CMK (cell line): ENCODE measurements at regions not wholly inside any gene's neighbourhood (a gene's known extent, or its start where the extent isn't known, plus 50 kb on each side); places are given as distances from the start of the nearest gene placed in this dataset.
"Not testable (repeated sequence)": the region's sequence is repeated elsewhere in the genome, so short reads cannot be mapped to it uniquely, and the experiment has no call there.

ENCODE experiments used
- DNase-seq: peaks from one replicate; pipeline ENCODE4 v3.0.0-alpha.2; 2010; ENCODE audit warnings: low read depth

DNA sequence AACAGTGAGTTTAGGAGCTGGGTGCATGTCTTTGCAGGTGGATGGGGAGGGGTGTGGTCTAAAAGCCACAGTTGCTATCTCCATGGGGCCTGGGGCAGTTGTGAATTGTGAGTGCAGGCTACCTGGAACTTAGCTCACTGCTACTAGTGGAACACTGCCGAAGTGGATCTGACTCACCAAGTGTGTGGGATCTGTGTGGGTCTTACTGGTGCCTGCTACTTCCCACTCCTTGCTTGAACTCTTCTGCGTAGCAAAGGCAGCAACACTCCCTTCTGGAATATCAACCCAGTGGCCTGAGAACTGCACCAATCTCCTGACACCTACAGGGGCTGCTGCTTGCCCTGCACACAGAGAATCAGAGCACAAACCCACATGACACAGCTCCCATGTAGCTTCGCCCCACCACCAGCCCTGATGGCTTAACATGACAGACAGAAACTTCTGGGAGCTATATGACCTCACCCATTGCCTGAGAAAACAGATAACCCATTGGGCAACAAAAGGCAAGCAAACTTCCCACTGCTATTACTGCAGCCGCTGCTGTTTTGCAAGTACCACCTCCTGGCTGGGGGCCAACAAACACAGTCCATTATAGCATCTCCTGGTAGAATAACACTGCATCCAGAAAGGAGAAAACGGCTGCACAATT is 455.1 kb upstream of the DDX18 start:
- no peak for DNase-seq

DNA sequence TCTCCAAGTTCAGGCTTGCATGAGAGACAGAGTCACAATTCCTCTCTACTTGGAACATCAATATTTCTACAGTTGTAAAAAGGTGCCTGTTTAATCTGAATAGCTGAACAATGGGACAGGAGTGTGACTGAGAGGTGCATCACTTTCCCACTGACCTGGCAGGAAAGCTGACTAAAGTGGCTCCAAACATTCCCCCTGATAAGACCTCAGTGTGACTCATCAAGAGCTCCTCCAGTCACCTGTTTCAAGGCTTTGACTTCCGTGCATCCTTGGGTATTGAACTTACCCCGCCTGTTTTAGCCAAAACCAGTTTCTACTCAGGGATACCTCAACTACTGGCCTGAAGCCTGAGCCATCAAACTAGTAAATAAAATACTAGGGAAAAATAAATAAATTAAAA is 453.9 kb upstream of the DDX18 start:
- DNase-seq, result no peak

DNA sequence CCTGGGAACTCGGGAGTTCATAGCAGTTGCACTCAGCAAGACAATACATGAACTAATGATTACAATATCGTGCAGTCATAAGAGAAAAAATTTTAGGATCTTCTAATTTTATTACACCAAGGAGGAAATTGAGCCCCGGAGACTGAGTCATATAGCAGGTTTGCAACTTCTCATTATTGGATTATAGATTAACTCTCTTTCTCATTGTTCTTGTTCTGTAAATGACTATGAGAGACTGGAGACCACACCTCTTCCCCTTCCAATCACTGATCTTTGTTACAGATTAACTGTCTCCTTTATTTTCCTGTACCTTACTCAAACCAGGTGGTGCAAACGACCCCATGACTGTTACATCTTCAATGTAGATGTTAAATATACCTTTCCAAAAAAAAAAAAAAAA is 435.8 kb upstream of the DDX18 start:
- no peak for DNase-seq

DNA sequence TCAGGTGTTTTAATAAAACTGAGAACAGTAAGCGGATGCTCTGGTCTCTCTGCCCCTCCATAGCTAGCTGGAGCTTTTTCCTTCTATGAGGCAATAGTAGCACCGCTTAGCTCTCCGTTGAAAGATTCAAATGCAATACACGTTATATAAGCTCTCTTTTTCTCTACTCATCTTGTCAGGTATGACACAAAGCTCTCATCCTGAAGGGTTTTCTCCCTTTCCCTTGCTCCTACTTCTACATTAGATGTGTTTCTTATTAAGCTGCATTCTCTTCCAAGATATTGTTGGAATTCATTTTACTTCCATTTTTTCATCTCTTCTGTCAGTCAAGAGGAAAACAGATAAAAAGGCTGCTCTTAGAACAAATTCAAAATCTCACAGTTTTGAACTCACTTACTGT is 434.6 kb upstream of the DDX18 start:
- DNase-seq, result no peak

DNA sequence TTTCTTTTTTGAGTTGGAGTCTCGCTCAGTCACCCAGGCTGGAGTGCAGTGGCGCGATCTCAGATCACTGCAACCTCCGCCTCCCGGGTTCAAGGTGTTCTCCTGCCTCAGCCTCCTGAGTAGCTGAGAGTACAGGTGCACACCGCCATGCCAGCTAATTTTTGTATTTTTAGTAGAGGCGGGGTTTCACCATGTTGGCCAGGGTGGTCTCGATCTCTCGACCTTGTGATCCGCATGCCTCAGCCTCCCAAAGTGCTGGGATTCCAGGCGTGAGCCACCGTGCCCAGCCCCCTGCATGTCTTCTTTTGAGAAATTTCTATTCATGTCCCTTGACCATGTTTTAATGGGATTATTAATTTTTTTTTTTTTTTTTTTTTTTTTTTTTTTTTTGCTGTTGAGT is 430.5 kb upstream of the DDX18 start:
- not testable (repeated sequence) for DNase-seq

DNA sequence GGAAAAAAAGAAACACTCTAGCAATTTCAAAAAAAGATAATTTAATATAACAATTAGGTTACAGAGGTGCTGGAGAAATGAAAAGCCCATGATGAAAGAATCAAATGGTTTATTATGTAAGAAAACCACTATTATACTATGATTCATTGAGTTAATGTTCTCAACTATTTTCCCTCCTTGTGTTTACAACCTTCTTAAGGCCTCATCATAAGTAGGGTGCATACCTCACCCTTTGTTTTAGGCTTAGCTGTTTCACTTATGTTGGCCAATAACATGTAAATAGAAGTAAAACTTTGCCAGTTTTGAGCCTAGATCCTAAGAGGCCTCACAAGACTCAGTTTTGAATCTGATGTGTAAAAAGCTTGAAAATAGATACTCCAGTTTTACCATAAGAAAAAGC is 418.3 kb upstream of the DDX18 start:
- no peak for DNase-seq

DNA sequence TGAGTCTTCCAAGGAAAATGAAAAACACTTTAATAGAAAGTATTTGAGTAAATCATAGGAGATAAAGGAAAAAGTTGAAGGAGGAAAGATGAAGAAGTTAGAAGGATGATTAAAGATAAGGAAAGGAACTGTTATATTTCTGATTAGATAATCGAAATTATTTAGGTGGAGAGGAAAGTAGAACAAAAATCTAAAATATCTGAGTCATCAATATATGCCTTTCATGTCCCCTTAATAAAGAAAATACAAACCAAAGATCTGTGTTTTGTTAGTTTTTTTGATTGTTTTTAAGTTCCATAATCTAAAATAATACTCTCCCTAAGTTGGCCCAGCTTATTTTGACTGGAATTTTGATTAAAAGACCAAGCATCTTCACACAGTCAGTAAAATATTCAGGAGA is 412.9 kb upstream of the DDX18 start:
- DNase-seq, result no peak

DNA sequence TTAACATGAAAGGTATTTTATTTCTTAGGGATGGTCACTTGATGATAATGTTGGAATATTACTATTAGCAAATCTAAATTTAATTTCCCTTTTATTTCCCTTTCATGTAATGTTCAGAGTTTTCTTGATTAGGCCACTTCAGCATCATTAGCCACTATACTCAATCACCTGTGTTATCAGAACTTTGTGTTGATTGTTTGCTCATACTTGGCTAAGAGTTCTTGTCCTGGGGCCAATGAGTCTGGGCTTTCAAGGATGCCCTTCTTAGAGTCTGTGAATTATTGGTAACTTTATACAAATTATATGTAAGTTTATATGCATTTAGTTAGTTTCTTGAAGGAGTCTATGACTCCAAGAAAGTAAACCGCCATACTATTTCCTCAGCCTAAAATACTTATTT is 408.0 kb upstream of the DDX18 start:
- DNase-seq, result no peak

DNA sequence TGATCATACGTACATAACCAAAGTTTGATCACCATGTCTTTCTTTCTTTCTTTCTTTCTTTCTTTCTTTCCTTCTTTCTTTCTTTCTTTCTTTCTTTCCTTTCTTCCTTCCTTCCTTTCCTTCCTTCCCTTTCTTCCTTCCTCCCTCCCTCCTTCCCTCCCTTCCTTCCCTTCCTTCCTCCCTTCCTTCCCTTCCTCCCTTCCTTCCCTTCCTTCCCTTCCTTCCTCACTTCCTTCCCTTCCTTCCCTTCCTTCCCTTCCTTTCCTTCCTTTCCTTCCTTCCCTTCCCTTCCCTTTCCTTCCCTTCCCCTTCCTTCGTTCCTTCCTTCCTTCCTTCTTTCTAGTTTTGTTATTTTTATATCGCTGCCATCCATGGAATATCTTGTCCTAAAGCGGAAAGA is 406.7 kb upstream of the DDX18 start:
- DNase-seq, result no peak

DNA sequence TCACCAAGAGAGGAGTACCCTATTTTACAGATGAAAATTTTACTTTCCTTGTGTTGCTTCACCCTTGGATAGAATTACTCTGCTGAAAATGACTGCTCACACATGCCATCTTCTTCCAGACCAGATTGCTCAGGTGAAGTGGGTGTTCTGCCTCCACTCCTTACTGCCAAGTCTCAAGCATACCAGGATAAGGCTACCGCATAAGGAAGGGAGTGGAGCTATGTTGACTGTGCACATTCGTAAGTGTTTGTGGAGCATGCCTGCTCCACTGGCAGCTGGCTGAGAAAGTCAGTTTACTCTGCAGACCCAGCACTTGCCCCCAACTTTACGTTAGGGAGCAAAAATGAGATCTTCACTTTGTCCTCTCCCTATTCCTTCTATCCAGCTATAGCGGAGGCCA is 405.0 kb upstream of the DDX18 start:
- DNase-seq, result no peak

DNA sequence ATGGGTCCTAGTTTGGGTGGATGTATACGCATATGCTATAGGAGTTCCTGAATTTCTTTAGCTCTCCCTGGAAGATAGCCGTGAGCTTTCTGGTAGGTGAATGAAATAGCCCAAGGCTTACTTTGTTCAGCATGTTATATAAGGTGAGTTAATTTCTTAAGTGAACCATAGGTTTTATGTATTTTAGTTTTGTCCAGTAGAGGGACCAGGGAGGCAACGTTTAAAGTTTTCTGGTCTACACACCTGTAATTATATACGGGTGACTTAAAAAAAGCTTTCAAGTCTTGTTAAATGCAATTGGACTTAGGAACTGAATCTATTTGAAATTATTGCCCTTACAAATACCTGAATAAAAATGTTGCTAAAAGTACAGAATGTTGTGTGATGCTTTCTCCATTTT is 402.5 kb upstream of the DDX18 start:
- DNase-seq, result no peak

DNA sequence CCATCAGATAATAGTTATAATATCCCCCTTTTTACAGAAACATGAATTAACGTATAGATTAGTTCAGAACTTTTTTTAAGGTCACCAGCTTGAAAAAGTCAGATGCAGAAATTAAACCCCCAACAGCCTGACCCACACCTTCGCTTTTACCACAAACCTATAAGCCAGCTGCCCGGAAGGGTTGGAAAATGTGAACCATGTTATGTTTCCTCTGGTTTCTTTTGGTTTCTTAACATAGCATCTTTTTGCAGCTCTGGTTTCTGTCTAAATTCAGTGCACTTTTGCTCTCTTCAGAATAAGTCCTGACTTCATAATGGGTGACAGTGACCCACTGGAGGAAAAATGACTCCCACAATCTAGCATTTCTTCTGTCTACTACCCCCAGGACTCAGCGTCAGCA is 381.7 kb upstream of the DDX18 start:
- no peak for DNase-seq

DNA sequence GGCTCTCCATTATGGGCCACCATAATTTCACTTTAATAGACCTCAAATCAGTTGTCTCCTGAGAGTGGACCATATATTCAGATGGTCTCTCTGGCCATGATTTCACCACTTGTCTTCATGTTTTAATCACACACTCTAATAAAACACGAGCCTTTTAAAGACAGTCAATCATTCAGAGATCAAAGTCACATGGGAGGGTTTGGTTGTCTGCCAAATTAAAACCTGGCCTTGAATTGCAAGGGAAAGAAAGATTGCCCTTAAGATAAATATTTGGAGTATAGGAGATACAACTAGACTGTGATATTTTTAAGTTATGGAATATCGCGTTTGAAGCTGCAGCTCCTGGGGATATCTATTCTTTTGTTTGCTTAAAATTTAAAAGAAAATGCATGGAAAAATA is 377.8 kb upstream of the DDX18 start:
- no peak for DNase-seq

DNA sequence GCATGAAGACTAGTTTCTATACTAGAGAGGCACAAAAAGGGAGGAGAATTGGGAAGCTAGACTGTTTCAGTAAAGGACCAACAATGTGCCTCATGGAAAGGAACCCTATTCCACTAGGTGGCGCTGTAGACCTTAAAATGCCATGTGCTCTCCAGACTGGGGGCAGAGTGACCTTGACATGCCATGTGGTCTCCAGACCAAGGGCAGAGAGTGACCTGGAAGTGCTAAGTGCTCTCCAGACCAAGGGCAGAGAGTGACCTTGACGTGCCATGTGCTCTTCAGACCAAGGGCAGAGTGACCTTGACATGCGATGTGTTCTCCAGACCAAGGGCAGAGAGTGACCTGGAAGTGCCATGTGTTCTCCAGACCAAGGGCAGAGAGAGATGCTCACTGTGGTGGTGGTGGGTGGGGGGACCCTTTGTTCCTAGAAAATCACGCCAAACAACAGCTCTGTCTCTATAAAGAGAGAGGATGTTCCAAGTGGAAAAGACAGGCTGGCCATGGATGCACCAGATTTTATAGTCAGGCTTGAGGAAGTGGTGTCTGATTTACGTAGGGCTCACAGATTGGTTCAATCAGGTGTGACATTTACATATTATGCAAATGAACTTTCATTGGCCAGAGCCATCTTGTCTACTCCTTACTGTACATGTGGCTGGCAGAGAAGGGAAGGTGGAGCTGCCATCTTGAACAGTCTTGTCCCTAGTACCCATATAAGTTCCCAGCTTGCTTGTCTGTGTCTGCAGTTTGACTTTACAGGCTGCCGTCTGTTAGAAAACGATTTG is 344.0 kb upstream of the DDX18 start:
- peak; percentile 18 for DNase-seq

DNA sequence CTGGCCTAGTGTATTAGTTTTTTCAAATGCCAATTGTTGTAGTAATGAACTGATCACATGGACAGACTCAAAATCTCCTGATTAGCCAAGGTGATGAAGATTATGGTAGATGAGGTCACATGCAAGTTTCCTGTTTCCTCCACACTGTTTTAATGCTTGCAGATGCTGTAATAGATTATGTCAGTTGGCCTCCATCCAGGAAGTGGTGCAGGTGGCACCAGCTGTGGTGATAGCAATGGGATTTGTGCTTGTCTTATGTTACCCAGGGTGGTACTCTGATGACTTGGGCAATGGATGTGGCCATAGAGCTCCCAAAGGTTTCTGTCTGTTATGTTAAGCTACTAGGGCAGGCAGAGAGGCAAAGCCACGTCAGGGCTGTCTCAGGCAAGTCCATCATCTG is 332.9 kb upstream of the DDX18 start:
- DNase-seq, result no peak

DNA sequence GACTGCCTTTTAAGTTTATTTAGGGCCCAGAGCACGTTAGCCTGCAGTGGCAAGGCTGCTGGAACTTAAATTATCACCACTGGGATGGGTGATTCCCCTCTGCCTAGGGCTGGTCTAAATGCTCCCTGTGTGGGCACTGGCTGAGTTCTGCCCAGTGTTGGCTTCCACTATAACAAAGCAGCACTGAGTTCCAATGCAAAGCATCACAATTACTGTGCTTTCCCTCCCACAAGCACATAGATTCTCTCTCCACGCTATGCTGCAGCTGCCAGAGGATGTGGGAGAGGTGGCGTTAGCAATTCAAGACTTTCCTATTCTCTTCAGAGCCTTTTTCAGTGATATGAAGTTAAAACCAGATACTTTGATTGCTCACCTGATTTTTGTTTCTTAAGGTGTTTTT is 328.9 kb upstream of the DDX18 start:
- no peak for DNase-seq

DNA sequence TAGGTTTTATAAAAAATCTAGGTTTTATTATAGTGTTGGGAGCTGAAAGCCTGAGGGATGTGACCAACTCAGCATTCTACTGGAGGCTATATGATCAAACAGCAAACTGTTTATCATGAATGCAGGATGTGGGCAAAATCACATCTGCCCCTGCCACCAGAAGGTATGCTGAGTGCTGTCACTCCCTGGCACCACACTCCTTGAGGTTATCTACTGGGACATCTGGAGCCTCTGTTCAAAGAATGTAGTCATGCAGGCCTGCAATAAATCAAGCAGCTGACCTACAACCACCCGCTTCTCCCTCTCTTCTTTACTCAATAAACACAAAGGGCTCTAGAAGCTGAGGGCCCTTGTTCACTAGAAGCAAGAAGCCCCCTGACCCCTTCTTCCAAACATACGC is 328.4 kb upstream of the DDX18 start:
- no peak for DNase-seq

DNA sequence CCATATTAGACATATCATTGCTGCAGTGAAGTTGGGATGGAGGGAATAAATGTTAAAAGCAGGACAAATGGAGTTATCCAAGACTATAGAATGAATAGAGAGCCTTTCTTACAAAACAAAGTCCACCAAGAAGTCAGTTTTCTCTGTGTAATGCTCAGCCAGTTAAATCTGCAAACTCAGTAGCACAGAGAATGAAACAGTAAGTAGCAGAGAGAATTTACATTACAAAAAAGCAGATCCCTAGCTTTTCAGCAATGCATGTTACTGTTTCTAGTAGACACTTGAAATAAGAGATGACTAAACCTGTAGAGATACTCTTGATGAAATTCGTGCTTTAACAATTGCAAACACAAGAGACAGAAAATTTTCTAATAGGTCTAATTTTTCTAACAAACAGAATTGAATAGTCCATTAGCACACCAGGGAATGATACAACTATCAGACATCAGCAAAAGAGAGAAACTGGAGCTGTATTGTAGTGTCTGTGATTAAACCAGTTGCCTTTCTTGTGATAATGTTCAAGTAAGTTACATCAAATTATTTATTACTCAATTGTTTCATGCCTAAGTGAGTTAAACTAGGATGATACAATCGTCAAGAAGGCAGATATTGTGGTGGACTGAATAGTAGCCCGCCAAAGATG is 322.2 kb upstream of the DDX18 start:
- DNase-seq, result no peak

DNA sequence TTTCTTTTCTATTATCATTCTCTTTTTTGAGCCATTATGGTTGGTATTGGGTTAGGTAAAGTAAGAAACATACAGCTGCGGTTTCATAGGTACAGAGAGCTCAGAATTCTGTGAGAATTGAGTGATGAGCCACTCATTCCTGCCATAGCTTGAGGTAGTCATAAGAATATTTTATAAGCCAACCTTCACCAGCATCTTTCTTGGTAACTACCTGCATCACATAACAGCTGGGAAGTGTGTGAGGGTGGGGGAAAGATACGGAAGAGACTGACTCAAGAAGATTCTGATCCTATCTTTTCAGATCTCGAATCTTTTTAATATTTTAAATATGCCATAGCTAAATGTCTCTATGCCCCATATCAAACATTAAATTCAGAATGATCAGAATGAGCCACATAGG is 313.8 kb upstream of the DDX18 start:
- DNase-seq, result no peak

DNA sequence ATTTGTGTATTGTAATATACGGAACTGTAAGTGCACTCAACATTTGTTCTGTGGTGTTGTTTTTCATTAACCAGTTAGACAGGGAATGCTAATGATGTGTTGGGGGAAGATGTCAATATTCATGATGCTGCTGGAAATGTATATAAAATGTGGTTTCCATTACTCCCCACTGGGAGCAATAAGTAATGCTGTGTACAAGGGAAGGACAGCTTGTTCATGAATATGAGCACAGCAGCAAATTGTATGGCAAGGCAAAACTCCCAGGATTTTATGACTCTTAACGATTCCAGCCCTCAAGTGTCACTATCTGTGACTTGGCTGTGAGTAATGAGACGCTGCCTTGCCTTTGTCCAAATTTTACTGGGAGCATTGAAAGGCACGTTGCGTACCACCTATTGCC is 312.4 kb upstream of the DDX18 start:
- no peak for DNase-seq

DNA sequence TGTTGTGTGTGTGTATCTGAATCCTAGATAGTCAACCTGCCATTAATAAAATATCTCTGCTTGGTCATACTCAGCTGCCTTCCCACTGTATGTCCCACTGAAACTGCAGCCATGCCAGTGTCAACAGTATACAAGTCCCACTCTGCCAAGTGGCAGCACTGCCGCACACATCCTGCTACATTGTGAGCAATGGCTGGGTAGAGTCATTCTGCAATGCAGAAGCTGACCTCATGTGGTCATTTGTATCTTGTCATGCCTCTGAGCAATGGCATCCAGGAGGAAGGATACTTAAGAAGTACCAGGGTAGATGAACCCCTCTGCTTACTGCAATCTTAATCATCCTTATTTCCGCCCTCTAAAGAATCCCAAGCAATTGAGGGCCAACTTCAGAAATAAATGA is 302.2 kb upstream of the DDX18 start:
- DNase-seq, result no peak

DNA sequence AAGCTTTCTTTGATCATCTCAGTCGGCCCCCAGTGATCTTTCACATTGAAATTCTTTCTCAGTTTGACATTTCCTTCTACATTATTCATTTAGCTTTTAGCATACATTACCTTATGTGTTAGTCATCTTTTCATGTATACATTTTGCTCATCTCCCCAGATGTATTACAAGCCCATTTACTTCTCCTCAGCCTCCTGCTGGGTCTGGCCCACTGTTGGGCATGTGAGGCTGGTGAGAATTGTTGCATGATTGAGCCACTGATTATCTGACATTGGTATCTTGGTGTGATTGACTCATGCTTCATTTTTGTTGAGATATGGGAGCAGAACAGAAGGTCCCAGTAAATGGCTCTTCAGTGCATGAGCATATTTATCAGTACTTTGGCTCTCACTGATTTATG is 300.1 kb upstream of the DDX18 start:
- DNase-seq, result no peak

DNA sequence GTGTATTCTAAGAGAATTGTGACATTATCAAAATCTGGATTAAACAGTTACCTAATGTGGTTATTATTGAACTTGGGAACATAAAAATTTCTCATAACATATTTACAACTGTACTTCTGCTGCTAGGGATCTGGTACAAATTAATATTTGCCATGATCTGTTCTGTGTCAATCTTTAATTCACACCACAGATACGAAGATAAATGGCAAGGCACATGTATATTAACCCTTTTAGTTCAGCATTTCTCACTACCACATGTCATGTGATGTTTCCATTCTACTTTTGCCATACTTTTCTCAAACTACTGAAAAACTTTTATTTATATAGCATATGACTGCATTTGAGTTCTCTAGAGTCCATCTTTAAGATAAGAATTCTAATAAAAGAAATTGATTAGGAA is 295.3 kb upstream of the DDX18 start:
- no peak for DNase-seq

DNA sequence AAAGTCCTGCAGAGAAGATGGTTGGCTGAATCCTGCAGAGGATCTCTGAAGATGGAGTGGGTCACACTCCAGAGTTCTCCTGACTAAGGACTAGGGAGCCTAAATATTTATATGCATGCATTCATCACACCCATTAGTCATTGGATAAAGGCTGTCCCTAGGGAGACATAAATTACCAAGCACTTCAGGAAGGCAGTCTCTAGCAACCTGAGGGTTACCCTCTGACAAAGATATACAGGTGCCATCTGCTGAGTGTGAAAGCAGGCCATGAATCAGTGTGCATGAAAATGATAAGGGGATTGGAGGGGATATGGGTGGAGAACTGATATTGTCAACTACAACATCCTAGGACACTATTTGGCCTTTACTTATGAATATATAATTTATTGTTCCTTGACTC is 294.8 kb upstream of the DDX18 start:
- DNase-seq, result no peak
